ENCODE measurements at regions not wholly inside any gene's neighbourhood (a gene's known extent, or its start where the extent isn't known, plus 50 kb on each side); places are given as distances from the start of the nearest gene placed in this dataset.

DNA sequence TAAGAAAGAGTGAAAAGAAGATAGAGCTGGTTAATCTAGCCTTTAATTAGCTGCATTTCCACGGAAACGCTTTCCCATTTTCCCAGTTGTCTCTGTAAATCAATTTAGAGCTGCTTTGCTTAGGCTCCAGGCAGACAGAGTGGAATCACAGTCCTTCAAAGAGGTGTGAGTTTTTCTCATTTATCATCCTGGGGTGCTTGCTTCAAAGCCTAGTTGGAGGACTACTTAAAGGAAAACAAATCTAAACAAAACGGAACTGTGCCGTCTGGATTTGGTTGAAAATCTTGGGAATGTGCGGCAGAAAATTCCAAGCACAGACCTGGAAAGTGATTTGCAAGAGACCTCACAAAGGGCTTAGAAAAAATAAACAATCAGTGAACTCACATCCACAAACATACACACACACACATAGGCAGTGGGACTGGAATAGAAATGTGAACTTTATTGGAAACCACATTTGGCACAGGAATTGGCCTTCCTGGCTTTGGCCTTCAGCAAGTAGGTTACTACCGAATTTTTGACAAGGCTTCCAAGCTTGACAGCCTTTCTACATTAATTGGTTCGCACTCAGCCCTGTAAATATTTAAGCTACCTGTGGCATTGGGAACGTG lies 235.2 kb upstream of the SLC24A2 start:
- Histone ChIP-seq H3K36me3 (ENCODE audit: control insufficient read depth, insufficient read depth, low read length) (no peaks in the 10 kb centered on the region), H3K4me3 (no peak overlapping the region), H3K27ac (ENCODE audit: extremely low read depth, low read depth, low read length) (no peak overlapping the region), H3K4me1 (replicated peaks in 1 of 2; ENCODE audit: control insufficient read depth in 2 of 2, insufficient read depth in 2 of 2, low read length in 2 of 2) (no peaks in the 10 kb centered on the region), H4K20me1 (replicated peaks; ENCODE audit: control insufficient read depth, insufficient read depth, low read length) (no peaks in the 10 kb centered on the region), H3K9ac (ENCODE audit: insufficient read depth in 1 of 2, low read depth in 2 of 2, low read length in 2 of 2) (no peak overlapping the region), H3K9me3 (replicated peaks; ENCODE audit: control insufficient read depth, insufficient read depth, low read depth, low read length) (no peaks in the 10 kb centered on the region), H3K9me1 (ENCODE audit: control insufficient read depth, insufficient read depth, low read length) (no peaks in the 10 kb centered on the region), H3K79me2 (ENCODE audit: control insufficient read depth, insufficient read depth, low read length) (no peaks in the 10 kb centered on the region), H3K4me2 (ENCODE audit: insufficient read depth, low read length) (no peak overlapping the region), H2AFZ (ENCODE audit: low read depth, low read length) (no peak overlapping the region), H3K27me3 (ENCODE audit: control insufficient read depth in 2 of 2, insufficient read depth in 2 of 2, low read length in 2 of 2) (no peaks in the 10 kb centered on the region)
- ChIA-PET CTCF (ENCODE audit: low intra/inter-chr PET ratio) (no interaction called here), POLR2A (no interaction called here)
- intact Hi-C loops (cut with micrococcal nuclease), result no loop called here
- BruUV-seq (replicated peaks), result no TSS peak
- ATAC-seq (no peak), DNase-seq (ENCODE audit: extremely low read depth in 1 of 4, low spot score in 3 of 4) (no peak), FAIRE-seq (no peak)
- WGBS (ENCODE audit: insufficient coverage, low coverage, missing lambda C conversion rate), result 0% methylated on average over 6 of the region's 8 CpGs
- in situ Hi-C loops (cut with MboI), result no loop called here
- TF ChIP-seq NCOA6 (IDR thresholded peaks at IDR 0.05), result no peak
- no peak for TF ChIP-seq ELF1 (tag; IDR thresholded peaks at IDR 0.05)
- TF ChIP-seq PTTG1 (tag; IDR thresholded peaks at IDR 0.05; ENCODE audit: low read depth), result no peak
- no peak for TF ChIP-seq ZNF668 (CRISPR knock-in tag; IDR thresholded peaks at IDR 0.05)
- no peak for TF ChIP-seq ZNF644 (tag; IDR thresholded peaks at IDR 0.05; ENCODE audit: low read depth)

DNA sequence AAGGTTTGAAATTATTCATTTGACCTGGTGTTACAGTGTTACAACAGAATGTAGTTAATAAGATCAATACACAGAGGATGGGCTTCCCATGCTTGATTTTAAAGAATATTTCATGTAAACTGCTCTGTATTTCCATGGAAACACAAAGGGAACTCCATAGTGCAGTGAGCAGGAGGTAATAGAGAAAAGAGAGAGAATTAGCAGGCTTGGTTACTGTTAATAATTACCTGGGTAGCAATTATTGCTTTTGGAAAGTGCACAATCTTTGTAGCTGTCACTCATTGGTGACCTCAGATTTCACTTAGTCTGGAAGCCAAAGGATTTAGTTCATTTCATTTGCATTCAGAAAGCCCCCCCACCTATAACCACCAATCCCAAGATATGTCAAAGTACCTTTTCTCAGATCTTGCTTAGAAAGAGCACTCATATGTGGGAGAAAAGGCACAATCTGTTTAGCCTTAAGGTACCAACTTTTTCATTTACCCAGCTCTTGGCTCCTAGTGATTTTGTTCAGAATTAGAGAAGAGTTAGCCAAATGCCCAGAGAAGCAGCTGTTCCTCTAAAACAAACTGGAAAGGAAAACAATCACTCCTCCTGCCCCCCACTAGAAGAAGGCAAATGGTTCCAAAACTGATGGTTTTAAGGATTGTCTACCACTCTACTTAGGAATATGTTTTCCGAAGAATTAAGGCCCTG lies 234.5 kb upstream of the SLC24A2 start:
- no peaks in the 10 kb centered on the region for H3K9me3 ChIP-seq (replicated peaks; ENCODE audit: control insufficient read depth, insufficient read depth, low read depth, low read length)
- ChIA-PET POLR2A (no interaction called here), CTCF (ENCODE audit: low intra/inter-chr PET ratio) (no interaction called here)
- TF ChIP-seq ZNF133 (CRISPR knock-in tag; IDR thresholded peaks at IDR 0.05) (no peak), ELF2 (CRISPR knock-in tag; IDR thresholded peaks at IDR 0.05) (no peak), NFXL1 (CRISPR knock-in tag; IDR thresholded peaks at IDR 0.05) (no peak), RFX7 (CRISPR knock-in tag; IDR thresholded peaks at IDR 0.05) (no peak), ZKSCAN1 (IDR thresholded peaks at IDR 0.05; ENCODE audit: low read depth, low read length) (no peak), HSF4 (CRISPR knock-in tag; IDR thresholded peaks at IDR 0.05; ENCODE audit: borderline replicate concordance) (no peak), SPI1 (IDR thresholded peaks at IDR 0.05; ENCODE audit: borderline replicate concordance, low read depth, low read length) (no peak), FOS (IDR thresholded peaks at IDR 0.05; ENCODE audit: extremely low read depth, insufficient read length) (no peak)
- TF ChIP-seq, protein P1, sequence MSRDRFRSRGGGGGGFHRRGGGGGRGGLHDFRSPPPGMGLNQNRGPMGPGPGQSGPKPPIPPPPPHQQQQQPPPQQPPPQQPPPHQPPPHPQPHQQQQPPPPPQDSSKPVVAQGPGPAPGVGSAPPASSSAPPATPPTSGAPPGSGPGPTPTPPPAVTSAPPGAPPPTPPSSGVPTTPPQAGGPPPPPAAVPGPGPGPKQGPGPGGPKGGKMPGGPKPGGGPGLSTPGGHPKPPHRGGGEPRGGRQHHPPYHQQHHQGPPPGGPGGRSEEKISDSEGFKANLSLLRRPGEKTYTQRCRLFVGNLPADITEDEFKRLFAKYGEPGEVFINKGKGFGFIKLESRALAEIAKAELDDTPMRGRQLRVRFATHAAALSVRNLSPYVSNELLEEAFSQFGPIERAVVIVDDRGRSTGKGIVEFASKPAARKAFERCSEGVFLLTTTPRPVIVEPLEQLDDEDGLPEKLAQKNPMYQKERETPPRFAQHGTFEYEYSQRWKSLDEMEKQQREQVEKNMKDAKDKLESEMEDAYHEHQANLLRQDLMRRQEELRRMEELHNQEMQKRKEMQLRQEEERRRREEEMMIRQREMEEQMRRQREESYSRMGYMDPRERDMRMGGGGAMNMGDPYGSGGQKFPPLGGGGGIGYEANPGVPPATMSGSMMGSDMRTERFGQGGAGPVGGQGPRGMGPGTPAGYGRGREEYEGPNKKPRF (IDR thresholded peaks at IDR 0.05; ENCODE audit: low read depth, low read length), result no peak
- no peak overlapping the region for H3K9ac ChIP-seq (ENCODE audit: insufficient read depth in 1 of 2, low read depth in 2 of 2, low read length in 2 of 2)
- H3K4me1 ChIP-seq (replicated peaks in 1 of 2; ENCODE audit: control insufficient read depth in 2 of 2, insufficient read depth in 2 of 2, low read length in 2 of 2), result no peaks in the 10 kb centered on the region
- WGBS (ENCODE audit: insufficient coverage, low coverage, missing lambda C conversion rate), result 0% methylated on average over 1 of the region's 1 CpG
- BruUV-seq (replicated peaks), result no TSS peak
- no peaks in the 10 kb centered on the region for H3K79me2 ChIP-seq (ENCODE audit: control insufficient read depth, insufficient read depth, low read length)
- H3K27me3 ChIP-seq (ENCODE audit: control insufficient read depth in 2 of 2, insufficient read depth in 2 of 2, low read length in 2 of 2), result no peaks in the 10 kb centered on the region
- no peak for FAIRE-seq
- DNase-seq (ENCODE audit: extremely low read depth in 1 of 4, low spot score in 3 of 4), result no peak
- in situ Hi-C loops (cut with MboI) (no loop called here), intact Hi-C loops (cut with micrococcal nuclease) (no loop called here)
- H3K27ac ChIP-seq (ENCODE audit: extremely low read depth, low read depth, low read length), result no peak overlapping the region
- no peak overlapping the region for H2AFZ ChIP-seq (ENCODE audit: low read depth, low read length)
- H3K9me1 ChIP-seq (ENCODE audit: control insufficient read depth, insufficient read depth, low read length), result no peaks in the 10 kb centered on the region
- no peaks in the 10 kb centered on the region for H4K20me1 ChIP-seq (replicated peaks; ENCODE audit: control insufficient read depth, insufficient read depth, low read length)
- no peaks in the 10 kb centered on the region for H3K36me3 ChIP-seq (ENCODE audit: control insufficient read depth, insufficient read depth, low read length)
- no peak overlapping the region for H3K4me3 ChIP-seq
- H3K4me2 ChIP-seq (ENCODE audit: insufficient read depth, low read length), result no peak overlapping the region
- no peak for ATAC-seq
